Right atrium auricular region (tissue), 2 donors: ENCODE measurements at regions not wholly inside any gene's neighbourhood (a gene's known extent, or its start where the extent isn't known, plus 50 kb on each side); places are given as distances from the start of the nearest gene placed in this dataset.

Experiments used
- DNase-seq: peaks from one replicate; pipeline ENCODE4 v3.0.0-alpha.2; 2019; ENCODE audit warnings: low spot score
- H3K27ac ChIP-seq, 2 donors: fragments of 200-600 bp; sonication (generic); 1 replicate in 1 of 2; 2 replicates in 1 of 2; pipeline ENCODE4 v1.5.1; 2016 to 2019
- H3K27me3 ChIP-seq, 2 donors: fragments of 200-600 bp; sonication (generic); one replicate each; pipeline versions ENCODE4 v1.5.1 to v1.6.0; 2017 to 2019
- H3K36me3 ChIP-seq: fragments of 200-600 bp; sonication (generic); one replicate; pipeline ENCODE4 v1.5.1; 2016
- H3K4me1 ChIP-seq, 2 donors: fragments of 200-600 bp; sonication (generic); one replicate each; pipeline versions ENCODE4 v1.5.1 to v1.6.0; 2017 to 2019
- H3K4me3 ChIP-seq, 2 donors: fragments of 200-600 bp; sonication (generic); 1 replicate in 1 of 2; 2 replicates in 1 of 2; pipeline ENCODE4 v1.5.1; 2017 to 2019; ENCODE audit warnings: mild to moderate bottlenecking in 1 of 2, moderate library complexity in 1 of 2
- H3K9me3 ChIP-seq, 2 donors: fragments of 200-600 bp; sonication (generic); one replicate each; pipeline ENCODE4 v1.5.1; 2019
- TF ChIP-seq, protein P1 (sequence below), 2 donors: fragments of 200-600 bp; sonication (generic); IDR thresholded peaks; one replicate each; pipeline ENCODE4 v1.5.1; 2019; ENCODE audit warnings: antibody characterized with exemption in 2 of 2

DNA sequence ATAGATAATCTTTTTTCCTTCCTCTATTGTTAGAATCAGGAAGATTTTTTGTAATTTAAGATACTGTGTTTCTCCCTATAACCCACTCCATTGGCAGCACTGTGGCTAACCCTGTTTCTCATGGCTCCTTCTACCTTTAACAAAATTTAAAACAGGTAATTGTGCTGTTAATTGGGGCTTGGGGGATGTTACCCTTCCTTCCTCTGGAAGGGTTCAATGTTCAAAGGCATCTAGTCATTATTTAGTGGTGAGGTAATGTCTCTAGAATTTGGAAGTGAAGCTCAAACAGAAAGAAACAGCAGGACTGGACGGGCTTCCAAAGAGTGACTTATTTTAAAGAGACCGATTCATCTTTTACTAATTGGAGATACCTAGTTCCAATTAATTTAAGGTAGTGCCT is 166.4 kb downstream of the TRIML1 start:
- Histone ChIP-seq H3K27me3 (no peaks in the 10 kb centered on the region), H3K36me3 (no peaks in the 10 kb centered on the region), H3K4me1 (no peaks in the 10 kb centered on the region), H3K9me3 (no peaks in the 10 kb centered on the region), H3K4me3 (no peak overlapping the region), H3K27ac (no peak overlapping the region)
- TF ChIP-seq, protein P1, sequence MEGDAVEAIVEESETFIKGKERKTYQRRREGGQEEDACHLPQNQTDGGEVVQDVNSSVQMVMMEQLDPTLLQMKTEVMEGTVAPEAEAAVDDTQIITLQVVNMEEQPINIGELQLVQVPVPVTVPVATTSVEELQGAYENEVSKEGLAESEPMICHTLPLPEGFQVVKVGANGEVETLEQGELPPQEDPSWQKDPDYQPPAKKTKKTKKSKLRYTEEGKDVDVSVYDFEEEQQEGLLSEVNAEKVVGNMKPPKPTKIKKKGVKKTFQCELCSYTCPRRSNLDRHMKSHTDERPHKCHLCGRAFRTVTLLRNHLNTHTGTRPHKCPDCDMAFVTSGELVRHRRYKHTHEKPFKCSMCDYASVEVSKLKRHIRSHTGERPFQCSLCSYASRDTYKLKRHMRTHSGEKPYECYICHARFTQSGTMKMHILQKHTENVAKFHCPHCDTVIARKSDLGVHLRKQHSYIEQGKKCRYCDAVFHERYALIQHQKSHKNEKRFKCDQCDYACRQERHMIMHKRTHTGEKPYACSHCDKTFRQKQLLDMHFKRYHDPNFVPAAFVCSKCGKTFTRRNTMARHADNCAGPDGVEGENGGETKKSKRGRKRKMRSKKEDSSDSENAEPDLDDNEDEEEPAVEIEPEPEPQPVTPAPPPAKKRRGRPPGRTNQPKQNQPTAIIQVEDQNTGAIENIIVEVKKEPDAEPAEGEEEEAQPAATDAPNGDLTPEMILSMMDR (IDR thresholded peaks at IDR 0.05), result no peak
- no peak for DNase-seq

DNA sequence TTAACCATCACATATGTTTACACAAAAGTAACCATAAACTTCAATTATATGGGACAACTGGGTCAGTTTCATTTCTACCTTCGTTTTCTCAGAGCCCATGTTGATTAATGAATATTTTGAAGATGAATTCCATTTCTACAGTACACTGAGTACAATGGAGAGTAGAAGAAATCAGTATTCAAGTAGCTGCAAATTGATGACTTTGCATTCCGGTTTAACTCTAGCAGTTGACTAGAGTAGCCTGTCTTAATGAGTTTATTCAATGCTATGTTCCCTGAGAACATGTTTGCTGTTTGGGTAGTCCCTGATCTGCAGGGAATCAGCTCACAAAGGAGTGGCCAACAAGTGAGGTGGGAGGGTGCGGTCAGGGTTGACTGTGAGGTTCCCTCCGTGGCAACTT is 168.3 kb downstream of the TRIML1 start:
- no peak overlapping the region for H3K27ac ChIP-seq

DNA sequence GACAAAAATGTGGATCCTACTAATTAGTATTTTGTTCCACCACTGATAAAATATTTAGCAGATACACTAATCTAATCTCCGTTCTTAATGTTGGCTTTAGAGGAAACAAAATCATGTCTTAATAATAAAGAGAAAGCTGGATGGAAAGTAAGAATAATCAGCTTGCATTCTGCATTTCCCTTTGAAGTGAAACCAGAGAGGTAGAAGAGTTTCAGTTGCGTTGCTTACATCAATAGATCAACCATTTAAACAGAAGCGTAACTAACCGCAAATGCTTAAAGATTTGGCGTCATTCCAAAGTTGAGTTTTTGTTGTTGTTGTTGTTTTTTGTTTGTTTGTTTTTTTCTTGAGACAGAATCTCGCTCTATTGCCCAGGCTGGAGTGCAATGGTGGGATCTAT is 168.9 kb downstream of the TRIML1 start:
- H3K4me1 ChIP-seq, result no peaks in the 10 kb centered on the region
- H3K27ac ChIP-seq, result no peak overlapping the region
- H3K27me3 ChIP-seq, result no peaks in the 10 kb centered on the region
- DNase-seq, result no peak
- no peaks in the 10 kb centered on the region for H3K9me3 ChIP-seq
- H3K4me3 ChIP-seq, result no peak overlapping the region
- TF ChIP-seq, protein P1 (IDR thresholded peaks at IDR 0.05), result no peak
- no peaks in the 10 kb centered on the region for H3K36me3 ChIP-seq

More for the DNA sequence above, 168.3 kb downstream of the TRIML1 start:
- Histone ChIP-seq H3K36me3 (no peaks in the 10 kb centered on the region), H3K4me3 (no peak overlapping the region), H3K4me1 (no peaks in the 10 kb centered on the region), H3K27me3 (no peaks in the 10 kb centered on the region), H3K9me3 (no peaks in the 10 kb centered on the region)
- DNase-seq, result no peak
- TF ChIP-seq, protein P1 (IDR thresholded peaks at IDR 0.05), result no peak

GRCh38 chr4:188316391-188316790 is 177.2 kb downstream of the TRIML1 start:
- no peaks in the 10 kb centered on the region for H3K27me3 ChIP-seq
- H3K4me3 ChIP-seq, result no peak overlapping the region
- no peaks in the 10 kb centered on the region for H3K36me3 ChIP-seq
- TF ChIP-seq, protein P1 (IDR thresholded peaks at IDR 0.05), result no peak
- DNase-seq, result no peak
- H3K9me3 ChIP-seq, result no peaks in the 10 kb centered on the region
- H3K27ac ChIP-seq, result no peak overlapping the region
- H3K4me1 ChIP-seq, result no peaks in the 10 kb centered on the region

GRCh38 chr4:188328966-188329365 is 189.7 kb downstream of the TRIML1 start:
- Histone ChIP-seq H3K4me1 (no peaks in the 10 kb centered on the region), H3K27me3 (no peaks in the 10 kb centered on the region)
- TF ChIP-seq, protein P1 (IDR thresholded peaks at IDR 0.05), result no peak

DNA sequence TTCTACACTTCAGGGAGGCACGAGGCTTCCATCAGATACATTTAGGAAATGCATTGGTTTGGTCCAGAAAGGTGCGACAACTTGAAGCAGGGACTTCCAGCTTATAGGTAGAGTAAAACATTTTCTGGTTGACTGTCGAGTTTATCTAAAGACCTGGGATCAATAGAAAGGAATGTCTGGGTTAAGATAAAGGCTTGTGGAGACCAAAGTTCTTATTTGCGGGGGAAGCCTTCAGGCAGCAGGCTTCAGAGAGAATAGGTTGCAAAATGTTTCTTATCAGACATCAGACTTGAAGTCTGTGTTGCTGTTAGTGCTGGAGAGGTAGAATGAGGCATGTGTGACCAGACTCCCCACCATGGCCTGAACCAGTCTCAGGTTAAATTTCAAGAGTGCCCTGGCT is 190.3 kb downstream of the TRIML1 start:
- Histone ChIP-seq H3K4me3 (no peak overlapping the region), H3K9me3 (no peaks in the 10 kb centered on the region), H3K4me1 (no peaks in the 10 kb centered on the region), H3K36me3 (no peaks in the 10 kb centered on the region), H3K27ac (no peak overlapping the region), H3K27me3 (no peaks in the 10 kb centered on the region)
- TF ChIP-seq, protein P1 (IDR thresholded peaks at IDR 0.05), result no peak
- no peak for DNase-seq

More at GRCh38 chr4:188328966-188329365, 189.7 kb downstream of the TRIML1 start:
- no peak for DNase-seq
- no peak overlapping the region for H3K4me3 ChIP-seq
- no peak overlapping the region for H3K27ac ChIP-seq
- H3K36me3 ChIP-seq, result no peaks in the 10 kb centered on the region
- no peaks in the 10 kb centered on the region for H3K9me3 ChIP-seq
